ENCODE measurements at regions not wholly inside any gene's neighbourhood (a gene's known extent, or its start where the extent isn't known, plus 50 kb on each side); places are given as distances from the start of the nearest gene placed in this dataset.

- DNase-seq (ENCODE audit: low read depth) = peak; percentile 18
These were observed 124.3 kb downstream of the TRIM29 start for GRCh38 chr11:120013325-120014250.

DNA sequence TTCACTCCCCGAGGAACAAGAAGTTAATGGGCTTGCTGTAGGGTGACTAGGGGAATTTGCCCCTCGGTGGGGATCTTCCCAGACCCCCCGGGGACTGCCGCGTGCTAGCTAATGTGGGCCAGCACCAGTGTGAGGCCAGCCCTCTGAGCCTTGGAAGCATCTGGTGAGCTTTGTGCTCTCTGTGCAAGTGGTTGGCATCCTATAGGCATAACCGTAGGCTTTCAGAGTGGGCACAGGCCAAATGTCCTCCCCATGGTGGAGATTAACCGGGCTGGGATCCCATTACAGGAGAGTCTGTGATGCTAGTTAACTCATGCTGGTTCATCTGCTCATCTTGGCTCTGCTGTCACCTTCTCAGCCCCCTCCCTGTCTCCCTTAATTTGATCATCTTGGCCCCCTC, 125.7 kb downstream of the TRIM29 start:
- DNase-seq (ENCODE audit: low read depth) = no peak

DNA sequence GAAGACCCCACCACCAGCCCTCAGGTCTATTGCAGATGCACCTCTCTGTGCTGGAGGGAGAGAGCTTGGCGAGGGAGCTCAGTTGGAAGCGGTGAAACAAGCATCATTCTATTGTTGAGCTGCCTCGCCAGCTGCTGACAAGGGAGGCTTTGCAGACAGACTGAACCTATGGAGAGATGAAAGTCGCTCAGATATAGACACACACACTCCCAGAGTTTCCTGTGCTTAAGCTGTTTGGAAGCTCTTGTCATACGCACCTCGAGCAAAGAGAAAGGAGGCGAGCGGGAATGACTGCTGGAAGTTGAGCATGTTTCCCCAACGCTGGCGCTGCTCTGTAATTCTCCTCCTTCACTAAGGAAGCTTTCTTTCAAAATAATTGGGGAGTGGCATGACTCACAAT, 126.1 kb downstream of the TRIM29 start:
- no peak for DNase-seq (ENCODE audit: low read depth)

- no peak for DNase-seq (ENCODE audit: low read depth)
These were observed 127.1 kb downstream of the TRIM29 start for GRCh38 chr11:120010775-120011174.

DNA sequence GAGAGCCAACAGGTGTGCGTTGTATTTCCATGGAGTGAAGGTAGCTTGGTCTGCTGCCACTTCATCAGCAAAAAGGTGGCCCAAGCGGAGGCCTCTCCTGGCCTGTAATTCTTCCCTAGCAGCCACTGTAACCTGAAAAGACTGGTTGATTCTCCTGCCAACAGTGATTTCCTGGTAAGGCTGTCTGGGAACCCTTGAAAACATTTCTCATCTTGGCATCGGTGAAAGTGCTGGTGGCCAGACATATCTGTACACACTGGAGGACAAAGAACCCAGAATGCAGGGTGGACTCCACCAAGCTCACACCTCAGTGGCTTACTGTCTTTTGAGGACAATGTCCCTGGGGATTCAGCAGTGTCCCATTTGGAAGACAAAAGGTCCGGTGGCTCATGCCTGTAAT, 128.0 kb downstream of the TRIM29 start:
- DNase-seq (ENCODE audit: low read depth) = no peak

GRCh38 chr11:120007144-120007543, 130.8 kb downstream of the TRIM29 start:
- no peak for DNase-seq (ENCODE audit: low read depth)

DNA sequence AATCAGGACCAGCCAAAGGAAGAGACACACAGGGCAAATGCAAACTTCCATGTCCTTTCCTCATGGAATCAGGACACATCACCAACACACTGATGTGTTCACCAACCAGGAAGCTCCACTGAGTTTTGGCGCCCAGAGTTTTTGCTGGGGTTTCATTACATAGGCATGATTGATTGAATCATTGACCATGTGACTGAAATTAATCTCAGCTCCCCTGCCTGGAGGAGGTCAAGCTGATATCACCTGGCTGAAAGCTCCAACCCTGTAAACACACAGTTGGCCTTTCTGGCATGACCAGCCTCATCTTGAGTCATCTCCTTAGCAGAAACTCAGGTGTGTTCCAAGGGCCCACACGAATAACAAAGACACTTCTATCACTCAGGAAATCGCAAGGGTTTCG, 133.2 kb downstream of the TRIM29 start:
- DNase-seq (ENCODE audit: low read depth) = no peak

DNA sequence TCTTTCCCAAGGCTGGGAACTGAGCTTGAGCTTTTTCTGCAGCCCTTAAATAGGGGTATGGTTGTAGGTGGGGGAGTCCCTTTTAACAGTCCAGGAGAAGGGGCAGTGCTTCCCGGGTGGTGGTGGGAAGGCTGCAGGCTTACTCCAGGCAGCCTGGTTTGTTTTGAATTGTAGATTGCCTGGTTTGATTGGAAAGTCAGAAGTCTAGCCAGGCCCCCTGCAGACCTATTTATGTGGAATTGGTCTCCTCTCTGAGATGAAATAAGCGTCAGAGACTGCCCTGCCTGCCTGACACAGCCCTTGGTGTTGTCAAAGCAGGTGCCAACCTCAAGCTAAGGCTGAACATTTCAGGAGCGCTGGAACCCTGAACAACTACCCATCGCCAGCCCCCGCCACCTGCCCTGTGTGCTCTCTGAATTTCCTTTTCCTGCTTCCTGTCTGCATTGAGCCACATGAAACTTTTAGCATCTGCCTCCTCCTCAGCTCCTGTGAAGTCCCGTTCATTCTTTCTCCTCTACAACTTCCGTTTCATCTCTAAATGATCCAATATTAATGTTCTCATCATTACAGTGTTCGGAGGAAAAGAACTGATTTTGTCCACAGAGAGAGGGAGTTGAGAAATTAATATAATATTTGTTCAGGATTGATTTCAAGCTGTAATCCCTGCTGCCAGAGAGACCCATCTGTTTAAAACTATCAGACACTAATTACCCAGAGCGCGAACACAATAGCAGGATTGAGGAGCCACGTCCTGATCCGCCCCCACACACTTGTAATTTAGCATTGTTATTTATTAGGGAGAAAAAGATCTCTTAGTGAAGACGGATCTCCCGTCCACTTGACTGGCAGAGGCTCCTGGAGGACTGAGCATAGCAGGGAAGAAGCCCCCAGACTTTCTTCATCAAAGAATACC, 136.5 kb downstream of the TRIM29 start:
- no peak for DNase-seq (ENCODE audit: low read depth)

DNA sequence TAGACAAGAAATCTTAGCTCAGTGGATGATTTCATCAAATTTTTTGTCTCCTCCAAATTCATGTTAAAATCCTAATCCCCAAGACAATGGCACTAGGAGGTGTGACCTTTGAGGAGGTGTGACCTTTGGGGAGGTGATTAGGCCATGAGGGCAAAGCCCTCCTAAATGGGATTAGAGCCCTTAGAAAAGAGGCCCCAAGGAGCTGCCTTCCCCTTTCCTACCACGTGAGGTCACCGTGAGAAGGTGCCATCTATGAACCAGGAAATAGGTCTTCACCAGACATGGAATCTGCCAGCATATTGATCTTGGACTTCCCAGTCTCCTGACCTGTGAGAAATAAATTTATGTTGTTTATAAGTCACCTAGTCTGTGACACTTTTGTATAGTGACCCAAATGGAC, 138.7 kb downstream of the TRIM29 start:
- DNase-seq (ENCODE audit: low read depth) = peak; percentile 3

DNA sequence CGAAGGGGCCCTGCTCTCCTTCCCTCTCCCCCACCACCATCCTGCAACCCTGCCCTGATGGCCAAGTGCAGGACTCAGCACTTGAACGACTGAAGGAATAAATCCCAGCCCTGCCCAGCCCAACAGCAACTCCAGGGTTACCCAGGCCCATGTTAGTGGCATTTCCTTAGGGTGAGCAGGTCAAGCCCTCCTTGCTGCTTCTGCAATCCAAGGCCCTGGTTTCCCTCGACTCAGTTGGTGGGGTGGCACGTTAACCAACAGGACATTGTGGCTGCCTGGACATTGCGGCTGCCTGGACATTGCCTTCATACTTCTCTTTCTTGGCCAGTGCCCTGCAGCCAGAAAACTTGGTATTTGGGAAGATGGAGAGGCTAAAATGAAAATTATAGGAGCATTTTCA, 141.4 kb downstream of the TRIM29 start:
- no peak for DNase-seq (ENCODE audit: low read depth)

GRCh38 chr11:119995730-119996491, 142.0 kb downstream of the TRIM29 start:
- DNase-seq (ENCODE audit: low read depth) = no peak

GRCh38 chr11:119993722-119994121, 144.2 kb downstream of the TRIM29 start:
- no peak for DNase-seq (ENCODE audit: low read depth)

- DNase-seq (ENCODE audit: low read depth) = peak; percentile 31
These were observed 145.5 kb downstream of the TRIM29 start for GRCh38 chr11:119992171-119993051.

DNA sequence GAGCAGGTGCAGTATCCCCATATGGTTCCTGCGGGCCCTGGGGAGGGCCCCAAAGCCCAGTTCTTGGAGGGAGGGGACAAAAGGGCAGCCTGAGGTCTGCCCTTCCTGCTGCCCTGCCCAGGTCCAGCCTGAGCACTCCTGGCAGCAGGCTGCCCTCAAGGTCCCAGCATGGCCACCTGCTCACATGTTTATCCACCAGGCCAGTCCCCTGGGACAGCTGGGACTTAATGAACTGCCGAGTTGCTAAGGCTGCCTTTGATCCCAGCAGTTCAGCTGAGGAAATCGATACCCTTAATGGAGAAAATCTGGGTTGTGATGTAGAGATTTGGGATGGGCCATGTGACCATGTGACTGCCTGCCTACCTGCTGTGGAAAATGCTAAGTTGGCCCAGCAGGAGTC, 146.2 kb downstream of the TRIM29 start:
- DNase-seq (ENCODE audit: low read depth) = no peak

DNA sequence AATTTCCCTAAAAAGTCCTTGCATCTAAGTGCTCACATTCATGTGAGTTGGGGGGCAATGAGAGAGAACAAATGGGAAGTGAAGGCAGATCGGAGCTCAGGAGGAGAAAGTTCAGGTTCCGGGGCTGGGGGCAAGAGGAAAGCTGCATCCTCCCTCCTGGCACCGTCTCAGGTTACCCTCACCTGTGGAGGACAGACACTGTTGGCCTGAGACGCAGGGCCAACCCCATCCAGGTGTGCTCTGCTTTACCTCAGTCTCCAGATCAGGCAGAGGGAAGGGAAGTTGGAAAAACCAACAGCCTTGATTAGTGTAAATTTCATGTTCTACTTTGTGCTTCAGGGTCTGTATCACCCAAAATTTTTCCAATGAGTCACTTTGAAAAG, 146.9 kb downstream of the TRIM29 start:
- DNase-seq (ENCODE audit: low read depth) = no peak

- DNase-seq (ENCODE audit: low read depth) = peak; percentile 3
These were observed 147.4 kb downstream of the TRIM29 start for GRCh38 chr11:119990309-119991021.

- DNase-seq (ENCODE audit: low read depth) = no peak
These were observed 148.6 kb downstream of the TRIM29 start for GRCh38 chr11:119989159-119989821.

DNA sequence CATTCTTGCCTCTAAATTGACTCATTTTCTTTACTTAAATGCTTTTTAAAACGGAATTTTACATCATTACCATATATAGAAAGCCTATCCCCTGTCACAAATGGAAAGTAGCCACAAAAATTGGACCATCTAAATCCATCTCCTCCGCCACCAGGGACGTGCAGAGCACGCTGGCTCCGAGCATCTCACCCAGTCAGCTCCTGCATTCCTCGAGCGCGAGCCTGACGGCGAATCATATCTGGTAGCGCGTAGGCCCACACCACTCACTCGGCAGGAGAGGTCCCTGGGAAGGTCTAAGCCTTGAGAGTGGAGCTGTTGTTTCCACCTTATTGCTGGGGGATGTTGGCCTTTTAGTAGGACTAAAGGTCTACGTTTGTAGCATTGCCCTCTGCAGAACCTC, 152.4 kb downstream of the TRIM29 start:
- no peak for DNase-seq (ENCODE audit: low read depth)

GRCh38 chr11:119983816-119984215, 154.1 kb downstream of the TRIM29 start:
- no peak for DNase-seq (ENCODE audit: low read depth)

- no peak for DNase-seq (ENCODE audit: low read depth)
These were observed 154.6 kb downstream of the TRIM29 start for GRCh38 chr11:119983240-119983732.
